ENCODE measurements at regions not wholly inside any gene's neighbourhood (a gene's known extent, or its start where the extent isn't known, plus 50 kb on each side); places are given as distances from the start of the nearest gene placed in this dataset.

DNA sequence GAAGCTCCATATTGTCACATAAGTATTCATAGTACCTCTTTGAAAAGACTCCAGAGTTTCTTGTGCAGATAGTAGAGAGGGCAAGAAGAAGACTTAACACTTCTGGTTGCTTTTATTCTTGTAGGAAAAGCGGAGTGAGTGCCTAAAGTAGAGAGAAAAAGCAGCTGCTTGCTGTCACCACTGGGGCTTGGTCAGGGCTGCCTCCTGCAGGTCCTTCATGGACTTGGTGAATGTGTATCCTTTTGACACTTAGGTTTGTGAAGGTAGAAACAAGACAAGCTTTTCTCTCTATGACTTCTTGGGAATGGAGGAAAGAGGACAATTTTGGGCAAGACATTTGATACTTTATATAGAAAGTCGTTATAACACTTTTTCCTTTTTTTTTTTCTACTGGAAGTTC is 312.8 kb upstream of the FANCL start:
- DNase-seq = no peak
- Histone ChIP-seq H3K4me3 (ENCODE audit: low read length) (no peak overlapping the region), H3K27me3 (ENCODE audit: control insufficient read depth, insufficient read depth, low read length) (no peaks in the 10 kb centered on the region), H3K4me1 (ENCODE audit: control insufficient read depth, insufficient read depth, low read length) (no peaks in the 10 kb centered on the region), H3K9me3 (ENCODE audit: control insufficient read depth, low read depth, low read length) (no peaks in the 10 kb centered on the region), H3K27ac (ENCODE audit: low read length) (no peak overlapping the region), H3K36me3 (ENCODE audit: control insufficient read depth, insufficient read depth, low read length) (no peaks in the 10 kb centered on the region)
- 57% methylated on average over 1 of the region's 2 CpGs for WGBS (ENCODE audit: insufficient coverage, low lambda C conversion rate)

GRCh38 chr2:58553522-58553921 is 312.4 kb upstream of the FANCL start:
- H3K36me3 ChIP-seq (ENCODE audit: control insufficient read depth, insufficient read depth, low read length) = no peaks in the 10 kb centered on the region
- no peaks in the 10 kb centered on the region for H3K27me3 ChIP-seq (ENCODE audit: control insufficient read depth, insufficient read depth, low read length)
- no peaks in the 10 kb centered on the region for H3K4me1 ChIP-seq (ENCODE audit: control insufficient read depth, insufficient read depth, low read length)
- no peaks in the 10 kb centered on the region for H3K9me3 ChIP-seq (ENCODE audit: control insufficient read depth, low read depth, low read length)
- H3K4me3 ChIP-seq (ENCODE audit: low read length) = no peak overlapping the region
- no CpG with 5 or more reads among the region's 1 CpG for WGBS (ENCODE audit: insufficient coverage, low lambda C conversion rate)
- no peak overlapping the region for H3K27ac ChIP-seq (ENCODE audit: low read length)
- no peak for DNase-seq

- H3K27me3 ChIP-seq (ENCODE audit: control insufficient read depth, insufficient read depth, low read length) = no peaks in the 10 kb centered on the region
- H3K4me1 ChIP-seq (ENCODE audit: control insufficient read depth, insufficient read depth, low read length) = no peaks in the 10 kb centered on the region
- no peak overlapping the region for H3K4me3 ChIP-seq (ENCODE audit: low read length)
- H3K27ac ChIP-seq (ENCODE audit: low read length) = no peak overlapping the region
- WGBS (ENCODE audit: insufficient coverage, low lambda C conversion rate) = no CpG with 5 or more reads among the region's 3 CpGs
- H3K36me3 ChIP-seq (ENCODE audit: control insufficient read depth, insufficient read depth, low read length) = no peaks in the 10 kb centered on the region
- H3K9me3 ChIP-seq (ENCODE audit: control insufficient read depth, low read depth, low read length) = no peaks in the 10 kb centered on the region
- DNase-seq = no peak
These were observed 304.5 kb upstream of the FANCL start for GRCh38 chr2:58545300-58546280.

GRCh38 chr2:58543442-58543841 is 302.3 kb upstream of the FANCL start:
- 76% methylated on average over 2 of the region's 3 CpGs for WGBS (ENCODE audit: insufficient coverage, low lambda C conversion rate)

DNA sequence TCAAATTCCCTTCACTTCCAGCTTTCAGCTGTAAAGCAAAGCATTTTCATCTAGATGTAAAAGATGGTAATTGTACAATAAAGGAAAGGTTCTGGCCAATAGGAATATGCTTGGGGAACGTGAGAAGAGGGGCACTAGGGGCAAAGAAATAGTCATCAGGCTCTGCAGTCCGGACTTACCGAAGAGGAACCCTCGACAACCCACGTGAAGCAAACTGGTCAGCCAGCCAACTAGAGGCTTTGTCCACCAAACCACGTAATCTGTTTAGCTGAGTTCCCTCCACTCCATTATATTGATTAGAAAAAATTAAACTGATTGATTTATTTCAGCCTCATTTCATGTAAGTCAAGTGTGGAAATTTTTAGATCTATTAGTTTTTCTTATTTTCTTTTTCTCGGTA is 300.4 kb upstream of the FANCL start:
- DNase-seq = no peak
- H3K4me1 ChIP-seq (ENCODE audit: control insufficient read depth, insufficient read depth, low read length) = no peaks in the 10 kb centered on the region
- no peak overlapping the region for H3K27ac ChIP-seq (ENCODE audit: low read length)
- no peaks in the 10 kb centered on the region for H3K9me3 ChIP-seq (ENCODE audit: control insufficient read depth, low read depth, low read length)
- no peaks in the 10 kb centered on the region for H3K27me3 ChIP-seq (ENCODE audit: control insufficient read depth, insufficient read depth, low read length)
- 100% methylated on average over 1 of the region's 7 CpGs for WGBS (ENCODE audit: insufficient coverage, low lambda C conversion rate)
- H3K36me3 ChIP-seq (ENCODE audit: control insufficient read depth, insufficient read depth, low read length) = no peaks in the 10 kb centered on the region
- no peak overlapping the region for H3K4me3 ChIP-seq (ENCODE audit: low read length)

More at GRCh38 chr2:58543442-58543841, 302.3 kb upstream of the FANCL start:
- no peak overlapping the region for H3K4me3 ChIP-seq (ENCODE audit: low read length)
- no peaks in the 10 kb centered on the region for H3K36me3 ChIP-seq (ENCODE audit: control insufficient read depth, insufficient read depth, low read length)
- H3K27me3 ChIP-seq (ENCODE audit: control insufficient read depth, insufficient read depth, low read length) = no peaks in the 10 kb centered on the region
- no peak for DNase-seq
- no peaks in the 10 kb centered on the region for H3K9me3 ChIP-seq (ENCODE audit: control insufficient read depth, low read depth, low read length)
- no peak overlapping the region for H3K27ac ChIP-seq (ENCODE audit: low read length)
- H3K4me1 ChIP-seq (ENCODE audit: control insufficient read depth, insufficient read depth, low read length) = no peaks in the 10 kb centered on the region

GRCh38 chr2:58540681-58541080 is 299.6 kb upstream of the FANCL start:
- H3K27ac ChIP-seq (ENCODE audit: low read length) = no peak overlapping the region
- H3K9me3 ChIP-seq (ENCODE audit: control insufficient read depth, low read depth, low read length) = no peaks in the 10 kb centered on the region
- no peak overlapping the region for H3K4me3 ChIP-seq (ENCODE audit: low read length)
- H3K36me3 ChIP-seq (ENCODE audit: control insufficient read depth, insufficient read depth, low read length) = no peaks in the 10 kb centered on the region
- 20% methylated on average over 2 of the region's 4 CpGs for WGBS (ENCODE audit: insufficient coverage, low lambda C conversion rate)
- H3K27me3 ChIP-seq (ENCODE audit: control insufficient read depth, insufficient read depth, low read length) = no peaks in the 10 kb centered on the region
- no peak for DNase-seq
- no peaks in the 10 kb centered on the region for H3K4me1 ChIP-seq (ENCODE audit: control insufficient read depth, insufficient read depth, low read length)

DNA sequence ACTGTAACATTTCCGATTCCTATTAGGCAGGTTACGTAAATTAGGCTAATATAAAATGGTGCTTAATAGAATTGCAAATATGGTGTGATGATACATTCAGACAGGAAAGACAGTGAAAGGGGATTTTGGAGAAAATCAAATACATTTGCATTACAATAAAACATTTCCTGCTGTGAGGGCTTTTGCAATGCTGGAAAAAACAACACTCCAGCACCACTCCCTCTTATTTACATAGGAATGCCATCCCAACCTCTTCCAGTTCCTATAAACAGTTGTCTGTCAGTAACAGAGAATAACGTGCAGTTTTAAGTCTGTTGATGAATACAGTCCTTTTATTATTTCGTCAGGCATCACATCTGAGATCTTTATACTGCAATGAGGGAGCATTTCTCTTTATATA is 298.8 kb upstream of the FANCL start:
- WGBS (ENCODE audit: insufficient coverage, low lambda C conversion rate) = no CpG with 5 or more reads among the region's 4 CpGs
- Histone ChIP-seq H3K9me3 (ENCODE audit: control insufficient read depth, low read depth, low read length) (no peaks in the 10 kb centered on the region), H3K4me1 (ENCODE audit: control insufficient read depth, insufficient read depth, low read length) (no peaks in the 10 kb centered on the region), H3K4me3 (ENCODE audit: low read length) (no peak overlapping the region), H3K27me3 (ENCODE audit: control insufficient read depth, insufficient read depth, low read length) (no peaks in the 10 kb centered on the region), H3K27ac (ENCODE audit: low read length) (no peak overlapping the region), H3K36me3 (ENCODE audit: control insufficient read depth, insufficient read depth, low read length) (no peaks in the 10 kb centered on the region)
- DNase-seq = no peak

DNA sequence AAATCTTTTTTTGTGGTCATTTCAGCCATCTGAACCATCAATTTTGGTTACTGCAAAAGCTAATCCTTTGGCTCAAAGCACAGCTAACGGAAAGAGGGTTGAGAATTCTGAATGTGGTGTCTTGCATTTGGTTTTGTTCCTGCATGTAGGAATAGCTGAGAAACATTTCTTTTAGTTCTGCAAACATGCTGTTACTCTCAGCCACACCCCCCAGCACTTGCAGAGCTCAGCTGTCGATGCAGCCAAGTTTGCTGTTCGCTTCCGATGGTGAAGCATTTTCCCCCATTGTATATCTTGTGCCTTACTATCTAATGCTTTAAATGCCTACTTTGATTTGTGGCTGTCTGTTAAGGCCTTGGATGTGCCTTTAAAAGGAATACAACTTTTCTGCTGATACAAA is 294.9 kb upstream of the FANCL start:
- no peaks in the 10 kb centered on the region for H3K9me3 ChIP-seq (ENCODE audit: control insufficient read depth, low read depth, low read length)
- H3K36me3 ChIP-seq (ENCODE audit: control insufficient read depth, insufficient read depth, low read length) = no peaks in the 10 kb centered on the region
- no peaks in the 10 kb centered on the region for H3K27me3 ChIP-seq (ENCODE audit: control insufficient read depth, insufficient read depth, low read length)
- H3K4me1 ChIP-seq (ENCODE audit: control insufficient read depth, insufficient read depth, low read length) = no peaks in the 10 kb centered on the region
- WGBS (ENCODE audit: insufficient coverage, low lambda C conversion rate) = 20% methylated on average over 1 of the region's 4 CpGs
- DNase-seq = no peak
- H3K27ac ChIP-seq (ENCODE audit: low read length) = no peak overlapping the region
- H3K4me3 ChIP-seq (ENCODE audit: low read length) = no peak overlapping the region

- Histone ChIP-seq H3K4me1 (ENCODE audit: control insufficient read depth, insufficient read depth, low read length) (no peaks in the 10 kb centered on the region), H3K27ac (ENCODE audit: low read length) (no peak overlapping the region), H3K4me3 (ENCODE audit: low read length) (no peak overlapping the region), H3K9me3 (ENCODE audit: control insufficient read depth, low read depth, low read length) (no peaks in the 10 kb centered on the region), H3K27me3 (ENCODE audit: control insufficient read depth, insufficient read depth, low read length) (no peaks in the 10 kb centered on the region), H3K36me3 (ENCODE audit: control insufficient read depth, insufficient read depth, low read length) (no peaks in the 10 kb centered on the region)
- no peak for DNase-seq
- WGBS (ENCODE audit: insufficient coverage, low lambda C conversion rate) = no CpG with 5 or more reads among the region's 1 CpG
These were observed 294.1 kb upstream of the FANCL start for GRCh38 chr2:58535182-58535581.

- H3K4me1 ChIP-seq (ENCODE audit: control insufficient read depth, insufficient read depth, low read length) = no peaks in the 10 kb centered on the region
- H3K9me3 ChIP-seq (ENCODE audit: control insufficient read depth, low read depth, low read length) = no peaks in the 10 kb centered on the region
- H3K4me3 ChIP-seq (ENCODE audit: low read length) = no peak overlapping the region
- WGBS (ENCODE audit: insufficient coverage, low lambda C conversion rate) = 100% methylated on average over 1 of the region's 3 CpGs
- no peak for DNase-seq
- no peaks in the 10 kb centered on the region for H3K27me3 ChIP-seq (ENCODE audit: control insufficient read depth, insufficient read depth, low read length)
- H3K36me3 ChIP-seq (ENCODE audit: control insufficient read depth, insufficient read depth, low read length) = no peaks in the 10 kb centered on the region
- no peak overlapping the region for H3K27ac ChIP-seq (ENCODE audit: low read length)
These were observed 292.3 kb upstream of the FANCL start for GRCh38 chr2:58533376-58533775.

DNA sequence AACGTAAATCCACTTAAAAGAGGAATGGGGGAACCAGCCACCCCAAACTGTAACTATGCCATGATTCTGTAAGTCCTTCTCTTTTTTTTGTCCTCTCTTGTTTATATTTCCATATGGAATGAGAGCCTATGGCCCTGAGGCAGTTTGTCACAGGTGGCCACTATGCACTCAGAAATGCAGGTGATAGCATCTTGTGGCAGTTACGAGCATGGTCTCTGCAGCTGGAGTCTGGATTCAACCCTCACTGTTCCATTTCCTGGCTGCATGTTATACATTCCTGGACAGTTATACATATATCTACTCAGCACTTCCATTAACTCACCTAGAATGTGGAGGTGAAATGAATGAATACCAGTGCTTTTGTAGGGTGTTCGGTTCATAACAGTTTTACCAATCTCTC is 291.5 kb upstream of the FANCL start:
- H3K9me3 ChIP-seq (ENCODE audit: control insufficient read depth, low read depth, low read length) = no peaks in the 10 kb centered on the region

More for the DNA sequence above, 291.5 kb upstream of the FANCL start:
- Histone ChIP-seq H3K27ac (ENCODE audit: low read length) (no peak overlapping the region), H3K4me1 (ENCODE audit: control insufficient read depth, insufficient read depth, low read length) (no peaks in the 10 kb centered on the region), H3K4me3 (ENCODE audit: low read length) (no peak overlapping the region), H3K27me3 (ENCODE audit: control insufficient read depth, insufficient read depth, low read length) (no peaks in the 10 kb centered on the region), H3K36me3 (ENCODE audit: control insufficient read depth, insufficient read depth, low read length) (no peaks in the 10 kb centered on the region)
- DNase-seq = no peak
- WGBS (ENCODE audit: insufficient coverage, low lambda C conversion rate) = no CpG with 5 or more reads among the region's 3 CpGs

Data from large intestine (tissue), 3 donors.